ENCODE measurements at regions not wholly inside any gene's neighbourhood (a gene's known extent, or its start where the extent isn't known, plus 50 kb on each side); places are given as distances from the start of the nearest gene placed in this dataset.

DNA sequence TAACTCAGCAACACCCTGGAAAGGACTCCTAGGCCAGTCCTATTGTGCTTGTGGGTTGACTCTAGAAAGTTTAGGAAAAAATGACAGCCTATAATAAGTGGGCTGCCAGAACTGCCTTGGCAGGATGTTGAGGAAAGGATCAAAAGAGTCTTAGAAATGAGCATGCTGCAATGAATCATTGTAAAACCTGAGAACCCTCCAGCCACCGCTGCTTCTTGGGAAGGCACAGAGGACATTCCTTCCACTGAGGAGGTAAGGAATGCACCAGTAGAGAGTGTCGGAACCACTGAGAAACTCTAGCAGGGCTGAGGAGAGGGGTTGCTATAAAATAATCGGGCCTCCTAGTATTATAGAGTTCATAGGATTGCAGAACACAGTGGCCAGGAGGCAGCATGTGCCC, 146.7 kb upstream of the SMIM21 start:
- TF ChIP-seq, protein P1, sequence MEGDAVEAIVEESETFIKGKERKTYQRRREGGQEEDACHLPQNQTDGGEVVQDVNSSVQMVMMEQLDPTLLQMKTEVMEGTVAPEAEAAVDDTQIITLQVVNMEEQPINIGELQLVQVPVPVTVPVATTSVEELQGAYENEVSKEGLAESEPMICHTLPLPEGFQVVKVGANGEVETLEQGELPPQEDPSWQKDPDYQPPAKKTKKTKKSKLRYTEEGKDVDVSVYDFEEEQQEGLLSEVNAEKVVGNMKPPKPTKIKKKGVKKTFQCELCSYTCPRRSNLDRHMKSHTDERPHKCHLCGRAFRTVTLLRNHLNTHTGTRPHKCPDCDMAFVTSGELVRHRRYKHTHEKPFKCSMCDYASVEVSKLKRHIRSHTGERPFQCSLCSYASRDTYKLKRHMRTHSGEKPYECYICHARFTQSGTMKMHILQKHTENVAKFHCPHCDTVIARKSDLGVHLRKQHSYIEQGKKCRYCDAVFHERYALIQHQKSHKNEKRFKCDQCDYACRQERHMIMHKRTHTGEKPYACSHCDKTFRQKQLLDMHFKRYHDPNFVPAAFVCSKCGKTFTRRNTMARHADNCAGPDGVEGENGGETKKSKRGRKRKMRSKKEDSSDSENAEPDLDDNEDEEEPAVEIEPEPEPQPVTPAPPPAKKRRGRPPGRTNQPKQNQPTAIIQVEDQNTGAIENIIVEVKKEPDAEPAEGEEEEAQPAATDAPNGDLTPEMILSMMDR (conservative IDR thresholded peaks at IDR 0.05 in 1 of 2, IDR thresholded peaks at IDR 0.05 in 1 of 2; ENCODE audit: low read depth in 1 of 2, low read length in 2 of 2) = no peak
- TF ChIP-seq EZH2 (IDR thresholded peaks at IDR 0.05; ENCODE audit: low read length, missing control alignments) = no peak

DNA sequence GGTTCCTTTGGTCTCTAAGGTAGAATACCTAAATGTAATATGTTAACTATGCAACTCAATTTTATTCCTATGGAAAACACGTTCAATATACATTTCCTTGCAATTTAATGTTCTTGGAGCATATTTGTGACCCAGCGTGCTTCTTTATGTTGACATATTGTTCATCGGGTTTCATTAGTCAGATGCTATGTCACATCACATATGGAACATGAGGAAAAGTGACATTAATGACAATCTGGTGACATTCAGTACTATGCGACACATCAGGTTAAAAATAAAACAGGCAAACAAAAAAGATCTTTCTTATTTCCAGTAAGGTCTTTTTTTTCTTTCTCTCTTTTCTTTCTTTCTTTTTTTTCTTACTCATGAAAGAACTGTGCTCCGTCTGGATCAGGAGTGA, 135.6 kb upstream of the SMIM21 start:
- H3K4me3 ChIP-seq (replicated peaks in 1 of 4; ENCODE audit: control extremely low read depth in 1 of 4, insufficient read depth in 1 of 4, low read depth in 3 of 4, low read length in 4 of 4) = no peak overlapping the region
- DNase-seq (ENCODE audit: low read depth in 2 of 2) = no peak
- no peak overlapping the region for H2AFZ ChIP-seq (ENCODE audit: low read length)
- TF ChIP-seq, protein P1 (conservative IDR thresholded peaks at IDR 0.05 in 1 of 2, IDR thresholded peaks at IDR 0.05 in 1 of 2; ENCODE audit: low read depth in 1 of 2, low read length in 2 of 2) = no peak
- TF ChIP-seq EZH2 (IDR thresholded peaks at IDR 0.05; ENCODE audit: low read length, missing control alignments) = no peak
- no peaks in the 10 kb centered on the region for H3K79me2 ChIP-seq (ENCODE audit: control insufficient read depth, insufficient read depth, low read length)
- H3K27ac ChIP-seq (ENCODE audit: insufficient read depth, low read length) = no peak overlapping the region
- no peaks in the 10 kb centered on the region for H3K27me3 ChIP-seq (ENCODE audit: control insufficient read depth, insufficient read depth, low read length)
- H3K4me1 ChIP-seq (ENCODE audit: control insufficient read depth, extremely low read depth, insufficient read depth, low read length) = no peaks in the 10 kb centered on the region
- no peaks in the 10 kb centered on the region for H3K9me3 ChIP-seq (ENCODE audit: control insufficient read depth, insufficient read depth, low read depth, low read length)
- H3K36me3 ChIP-seq (ENCODE audit: control insufficient read depth, insufficient read depth, low read length) = no peaks in the 10 kb centered on the region
- no peak overlapping the region for H3K4me2 ChIP-seq (ENCODE audit: extremely low read depth, insufficient read depth, low read length)
- no peak overlapping the region for H3K9ac ChIP-seq (ENCODE audit: insufficient read depth, low read length)
- no peaks in the 10 kb centered on the region for H4K20me1 ChIP-seq (ENCODE audit: control insufficient read depth, extremely low read depth, insufficient read depth, low read length)

More for the DNA sequence above, 146.7 kb upstream of the SMIM21 start:
- Histone ChIP-seq H3K27ac (ENCODE audit: insufficient read depth, low read length) (no peak overlapping the region), H3K4me3 (replicated peaks in 1 of 4; ENCODE audit: control extremely low read depth in 1 of 4, insufficient read depth in 1 of 4, low read depth in 3 of 4, low read length in 4 of 4) (no peak overlapping the region), H3K9ac (ENCODE audit: insufficient read depth, low read length) (no peak overlapping the region), H3K4me2 (ENCODE audit: extremely low read depth, insufficient read depth, low read length) (no peak overlapping the region), H4K20me1 (ENCODE audit: control insufficient read depth, extremely low read depth, insufficient read depth, low read length) (no peaks in the 10 kb centered on the region), H3K79me2 (ENCODE audit: control insufficient read depth, insufficient read depth, low read length) (no peaks in the 10 kb centered on the region), H3K9me3 (ENCODE audit: control insufficient read depth, insufficient read depth, low read depth, low read length) (no peaks in the 10 kb centered on the region), H3K4me1 (ENCODE audit: control insufficient read depth, extremely low read depth, insufficient read depth, low read length) (no peaks in the 10 kb centered on the region), H3K36me3 (ENCODE audit: control insufficient read depth, insufficient read depth, low read length) (no peaks in the 10 kb centered on the region), H3K27me3 (ENCODE audit: control insufficient read depth, insufficient read depth, low read length) (no peaks in the 10 kb centered on the region), H2AFZ (ENCODE audit: low read length) (no peak overlapping the region)
- peak in 1 of 2 donors; percentile 65 for DNase-seq (ENCODE audit: low read depth in 2 of 2)

- Histone ChIP-seq H3K27me3 (ENCODE audit: control insufficient read depth, insufficient read depth, low read length) (no peaks in the 10 kb centered on the region), H3K79me2 (ENCODE audit: control insufficient read depth, insufficient read depth, low read length) (no peaks in the 10 kb centered on the region), H3K4me1 (ENCODE audit: control insufficient read depth, extremely low read depth, insufficient read depth, low read length) (no peaks in the 10 kb centered on the region), H3K36me3 (ENCODE audit: control insufficient read depth, insufficient read depth, low read length) (no peaks in the 10 kb centered on the region), H3K4me2 (ENCODE audit: extremely low read depth, insufficient read depth, low read length) (no peak overlapping the region), H4K20me1 (ENCODE audit: control insufficient read depth, extremely low read depth, insufficient read depth, low read length) (no peaks in the 10 kb centered on the region), H3K4me3 (replicated peaks in 1 of 4; ENCODE audit: control extremely low read depth in 1 of 4, insufficient read depth in 1 of 4, low read depth in 3 of 4, low read length in 4 of 4) (no peak overlapping the region), H3K9me3 (ENCODE audit: control insufficient read depth, insufficient read depth, low read depth, low read length) (no peaks in the 10 kb centered on the region), H3K27ac (ENCODE audit: insufficient read depth, low read length) (no peak overlapping the region), H2AFZ (ENCODE audit: low read length) (no peak overlapping the region), H3K9ac (ENCODE audit: insufficient read depth, low read length) (no peak overlapping the region)
- TF ChIP-seq, protein P1 (conservative IDR thresholded peaks at IDR 0.05 in 1 of 2, IDR thresholded peaks at IDR 0.05 in 1 of 2; ENCODE audit: low read depth in 1 of 2, low read length in 2 of 2) = no peak
- TF ChIP-seq EZH2 (IDR thresholded peaks at IDR 0.05; ENCODE audit: low read length, missing control alignments) = no peak
- no peak for DNase-seq (ENCODE audit: low read depth in 2 of 2)
Measured at GRCh38 chr18:75562216-75562615, 134.7 kb upstream of the SMIM21 start.

Measured in fibroblast of lung (primary cell).